ENCODE measurements at regions not wholly inside any gene's neighbourhood (a gene's known extent, or its start where the extent isn't known, plus 50 kb on each side); places are given as distances from the start of the nearest gene placed in this dataset.

DNA sequence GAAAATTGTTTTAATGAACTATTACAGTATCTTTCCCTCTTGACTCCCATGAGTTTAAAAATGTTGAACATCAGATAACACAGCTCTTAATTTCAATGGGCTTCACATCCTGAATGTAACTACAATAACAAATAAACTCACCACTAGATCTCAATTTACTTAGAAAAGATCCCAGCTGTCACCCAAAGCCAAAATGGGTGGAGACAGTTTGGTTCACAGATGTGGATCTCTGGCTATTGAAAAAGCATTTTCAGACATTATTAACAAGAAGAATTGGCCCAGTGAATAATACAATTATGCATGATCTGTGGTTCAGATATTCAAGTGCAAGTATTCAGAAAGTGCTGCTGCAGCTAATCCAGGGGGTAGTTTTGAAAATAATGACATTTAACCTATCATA, 184.7 kb upstream of the RALGAPA2 start:
- TF ChIP-seq, protein P1, sequence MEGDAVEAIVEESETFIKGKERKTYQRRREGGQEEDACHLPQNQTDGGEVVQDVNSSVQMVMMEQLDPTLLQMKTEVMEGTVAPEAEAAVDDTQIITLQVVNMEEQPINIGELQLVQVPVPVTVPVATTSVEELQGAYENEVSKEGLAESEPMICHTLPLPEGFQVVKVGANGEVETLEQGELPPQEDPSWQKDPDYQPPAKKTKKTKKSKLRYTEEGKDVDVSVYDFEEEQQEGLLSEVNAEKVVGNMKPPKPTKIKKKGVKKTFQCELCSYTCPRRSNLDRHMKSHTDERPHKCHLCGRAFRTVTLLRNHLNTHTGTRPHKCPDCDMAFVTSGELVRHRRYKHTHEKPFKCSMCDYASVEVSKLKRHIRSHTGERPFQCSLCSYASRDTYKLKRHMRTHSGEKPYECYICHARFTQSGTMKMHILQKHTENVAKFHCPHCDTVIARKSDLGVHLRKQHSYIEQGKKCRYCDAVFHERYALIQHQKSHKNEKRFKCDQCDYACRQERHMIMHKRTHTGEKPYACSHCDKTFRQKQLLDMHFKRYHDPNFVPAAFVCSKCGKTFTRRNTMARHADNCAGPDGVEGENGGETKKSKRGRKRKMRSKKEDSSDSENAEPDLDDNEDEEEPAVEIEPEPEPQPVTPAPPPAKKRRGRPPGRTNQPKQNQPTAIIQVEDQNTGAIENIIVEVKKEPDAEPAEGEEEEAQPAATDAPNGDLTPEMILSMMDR (IDR thresholded peaks at IDR 0.05; ENCODE audit: low read depth, low read length), result no peak
- DNase-seq (ENCODE audit: low read depth in 1 of 2, low spot score in 1 of 2), result no peak
- Histone ChIP-seq H3K4me1 (ENCODE audit: low read depth) (no peaks in the 10 kb centered on the region), H3K27me3 (peaks cover 3% of the 10 kb centered on the region), H3K9me3 (ENCODE audit: low read depth) (no peaks in the 10 kb centered on the region), H3K4me3 (no peak overlapping the region), H3K27ac (no peak overlapping the region), H3K36me3 (no peaks in the 10 kb centered on the region)

DNA sequence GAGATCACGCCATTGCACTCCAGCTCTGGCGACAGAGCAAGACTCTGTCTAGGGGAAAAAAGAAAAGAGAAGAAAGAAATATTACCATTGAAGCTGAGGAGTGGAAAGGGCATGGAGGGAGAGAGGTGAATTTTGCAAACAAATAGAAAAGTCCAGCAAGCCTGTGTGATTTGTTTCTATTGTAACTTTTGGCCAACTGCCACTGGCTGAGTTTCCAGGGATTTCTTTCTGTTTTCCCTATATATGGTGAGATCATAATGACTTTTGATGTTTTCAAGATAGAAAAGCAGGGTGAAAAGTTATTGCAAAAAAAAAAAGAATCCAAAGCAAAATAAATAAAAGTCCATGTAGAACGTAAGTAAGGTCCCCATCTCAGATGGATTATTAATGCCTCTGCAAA, 184.2 kb upstream of the RALGAPA2 start:
- Histone ChIP-seq H3K4me1 (ENCODE audit: low read depth) (no peaks in the 10 kb centered on the region), H3K27me3 (peaks cover 3% of the 10 kb centered on the region), H3K4me3 (no peak overlapping the region), H3K36me3 (no peaks in the 10 kb centered on the region), H3K27ac (no peak overlapping the region), H3K9me3 (ENCODE audit: low read depth) (no peaks in the 10 kb centered on the region)
- DNase-seq (ENCODE audit: low read depth in 1 of 2, low spot score in 1 of 2), result no peak
- TF ChIP-seq, protein P1 (IDR thresholded peaks at IDR 0.05; ENCODE audit: low read depth, low read length), result no peak

DNA sequence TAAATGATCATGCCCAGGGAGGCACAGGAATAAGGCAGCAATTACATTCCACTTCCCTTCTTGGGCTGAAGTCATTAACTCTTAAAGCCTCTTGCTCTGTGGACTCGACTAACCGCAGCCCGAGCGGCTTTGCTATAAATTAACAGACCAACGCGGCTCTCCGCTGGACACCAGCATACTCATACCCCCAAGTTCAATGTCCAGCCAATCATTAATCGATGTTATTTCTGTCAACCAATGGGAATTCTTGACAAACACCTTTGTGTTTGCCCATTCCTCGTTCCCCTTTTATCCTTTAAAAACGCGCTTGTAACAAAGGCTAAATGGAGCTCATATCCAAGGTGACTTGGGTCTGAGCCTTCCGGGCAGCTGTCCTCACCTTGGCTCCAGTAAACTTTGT, 183.1 kb upstream of the RALGAPA2 start:
- Histone ChIP-seq H3K36me3 (no peaks in the 10 kb centered on the region), H3K4me1 (ENCODE audit: low read depth) (no peaks in the 10 kb centered on the region), H3K4me3 (no peak overlapping the region), H3K27ac (no peak overlapping the region), H3K27me3 (peaks cover 3% of the 10 kb centered on the region), H3K9me3 (ENCODE audit: low read depth) (no peaks in the 10 kb centered on the region)
- TF ChIP-seq, protein P1 (IDR thresholded peaks at IDR 0.05; ENCODE audit: low read depth, low read length), result no peak
- DNase-seq (ENCODE audit: low read depth in 1 of 2, low spot score in 1 of 2), result no peak

DNA sequence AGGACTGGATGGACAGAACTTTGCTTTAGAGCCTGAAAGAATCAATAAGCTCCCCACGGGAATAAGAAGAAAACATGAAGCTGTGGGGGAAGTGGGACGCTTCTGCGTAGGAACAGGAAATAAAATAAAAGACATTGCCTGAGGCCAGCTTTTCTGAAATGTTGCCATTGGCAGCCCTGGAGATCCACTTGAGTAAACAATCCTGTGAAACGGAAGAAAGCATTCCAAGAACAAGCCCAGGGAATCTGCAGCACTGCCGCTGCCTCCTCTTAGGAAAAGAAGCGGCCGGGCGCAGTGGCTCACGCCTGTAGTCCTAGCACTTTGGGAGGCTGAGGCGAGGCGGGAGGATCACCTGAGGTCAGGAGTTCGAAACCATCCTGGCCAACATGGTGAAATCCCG, 182.3 kb upstream of the RALGAPA2 start:
- H3K9me3 ChIP-seq (ENCODE audit: low read depth), result no peaks in the 10 kb centered on the region

DNA sequence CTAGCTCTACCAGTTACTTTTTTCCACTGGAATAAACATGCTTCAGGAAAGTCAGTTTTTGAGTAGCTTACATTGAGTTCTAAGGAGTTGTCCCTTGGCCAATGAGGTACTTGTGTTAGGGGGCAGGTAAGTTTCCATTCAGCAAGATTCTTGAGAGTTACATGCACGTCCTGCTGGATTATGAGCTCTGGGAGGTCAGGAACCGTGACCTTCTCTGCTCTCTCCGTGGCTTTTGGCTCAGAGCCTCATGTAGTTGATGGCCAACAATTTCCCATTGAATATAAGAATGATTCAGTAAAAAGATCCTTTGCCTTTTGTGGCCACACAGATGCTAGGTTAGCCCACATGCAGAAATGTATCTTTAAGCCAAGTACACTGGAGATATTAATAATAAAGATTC, 181.8 kb upstream of the RALGAPA2 start:
- Histone ChIP-seq H3K27me3 (peaks cover 5% of the 10 kb centered on the region), H3K36me3 (no peaks in the 10 kb centered on the region), H3K9me3 (ENCODE audit: low read depth) (no peaks in the 10 kb centered on the region), H3K27ac (no peak overlapping the region), H3K4me3 (no peak overlapping the region), H3K4me1 (ENCODE audit: low read depth) (no peaks in the 10 kb centered on the region)
- DNase-seq (ENCODE audit: low read depth in 1 of 2, low spot score in 1 of 2), result no peak
- TF ChIP-seq, protein P1 (IDR thresholded peaks at IDR 0.05; ENCODE audit: low read depth, low read length), result no peak

More for the DNA sequence above, 182.3 kb upstream of the RALGAPA2 start:
- TF ChIP-seq, protein P1 (IDR thresholded peaks at IDR 0.05; ENCODE audit: low read depth, low read length), result no peak
- H3K4me1 ChIP-seq (ENCODE audit: low read depth), result no peaks in the 10 kb centered on the region
- H3K27me3 ChIP-seq, result peaks cover 3% of the 10 kb centered on the region
- no peak overlapping the region for H3K4me3 ChIP-seq
- DNase-seq (ENCODE audit: low read depth in 1 of 2, low spot score in 1 of 2), result no peak
- no peaks in the 10 kb centered on the region for H3K36me3 ChIP-seq
- H3K27ac ChIP-seq, result no peak overlapping the region

DNA sequence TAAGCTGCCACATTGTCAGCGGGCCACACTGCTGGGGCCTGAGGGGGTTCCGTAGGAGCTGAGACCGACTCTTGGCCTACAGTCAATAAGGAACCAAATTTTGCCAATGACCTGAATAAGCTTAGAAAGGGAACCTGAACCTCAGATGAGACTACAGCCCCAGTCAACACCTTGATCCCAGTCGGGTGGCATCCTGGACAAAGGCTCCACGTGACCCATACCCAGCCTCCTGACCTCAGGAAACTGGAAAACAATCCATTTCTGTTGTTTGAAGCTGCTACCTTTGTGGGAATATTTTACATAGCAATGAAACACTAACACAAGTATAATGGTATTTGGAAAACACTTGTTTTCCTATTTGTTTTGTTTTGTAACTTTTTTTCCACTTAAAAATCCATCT, 179.9 kb upstream of the RALGAPA2 start:
- Histone ChIP-seq H3K4me3 (no peak overlapping the region), H3K27me3 (peaks cover 9% of the 10 kb centered on the region), H3K36me3 (no peaks in the 10 kb centered on the region), H3K4me1 (ENCODE audit: low read depth) (no peaks in the 10 kb centered on the region), H3K27ac (no peak overlapping the region), H3K9me3 (ENCODE audit: low read depth) (no peaks in the 10 kb centered on the region)
- TF ChIP-seq, protein P1 (IDR thresholded peaks at IDR 0.05; ENCODE audit: low read depth, low read length), result no peak
- no peak for DNase-seq (ENCODE audit: low read depth in 1 of 2, low spot score in 1 of 2)
